Activated gamma-delta T cell treated with anti-CD3 and anti-CD28 coated beads, Interleukin-2, amount 50 U/mL, for 16 hours (primary cell): ENCODE measurements at regions not wholly inside any gene's neighbourhood (a gene's known extent, or its start where the extent isn't known, plus 50 kb on each side); places are given as distances from the start of the nearest gene placed in this dataset.

ENCODE experiments used
- DNase-seq: peaks from one replicate; pipeline ENCODE4 v3.0.0-alpha.2; 2020; ENCODE audit warnings: low read depth

GRCh38 chr11:45440111-45440510 is 154.0 kb upstream of the SYT13 start:
- no peak for DNase-seq

- no peak for DNase-seq
These were observed 150.8 kb upstream of the SYT13 start for GRCh38 chr11:45436966-45437365.

GRCh38 chr11:45436118-45436517 is 150.0 kb upstream of the SYT13 start:
- DNase-seq = no peak

GRCh38 chr11:45435706-45436105 is 149.6 kb upstream of the SYT13 start:
- DNase-seq = no peak

GRCh38 chr11:45432910-45433309 is 146.8 kb upstream of the SYT13 start:
- no peak for DNase-seq

GRCh38 chr11:45432100-45432499 is 146.0 kb upstream of the SYT13 start:
- no peak for DNase-seq

GRCh38 chr11:45431046-45432018 is 145.2 kb upstream of the SYT13 start:
- no peak for DNase-seq

GRCh38 chr11:45430361-45430760 is 144.2 kb upstream of the SYT13 start:
- DNase-seq = no peak

GRCh38 chr11:45429719-45430118 is 143.6 kb upstream of the SYT13 start:
- no peak for DNase-seq

GRCh38 chr11:45428541-45429230 is 142.5 kb upstream of the SYT13 start:
- no peak for DNase-seq

GRCh38 chr11:45428116-45428515 is 142.0 kb upstream of the SYT13 start:
- DNase-seq = no peak

- no peak for DNase-seq
These were observed 138.5 kb upstream of the SYT13 start for GRCh38 chr11:45424411-45425180.

- no peak for DNase-seq
These were observed 137.5 kb upstream of the SYT13 start for GRCh38 chr11:45423475-45424120.

GRCh38 chr11:45423036-45423435 is 136.9 kb upstream of the SYT13 start:
- DNase-seq = no peak

- DNase-seq = no peak
These were observed 127.9 kb upstream of the SYT13 start for GRCh38 chr11:45414088-45414487.

- no peak for DNase-seq
These were observed 127.2 kb upstream of the SYT13 start for GRCh38 chr11:45413156-45413858.

GRCh38 chr11:45412521-45412920 is 126.4 kb upstream of the SYT13 start:
- no peak for DNase-seq

GRCh38 chr11:45412051-45412471 is 125.9 kb upstream of the SYT13 start:
- no peak for DNase-seq

- DNase-seq = no peak
These were observed 125.2 kb upstream of the SYT13 start for GRCh38 chr11:45411228-45411946.

GRCh38 chr11:45410391-45411227 is 124.5 kb upstream of the SYT13 start:
- DNase-seq = no peak
